ENCODE measurements at regions not wholly inside any gene's neighbourhood (a gene's known extent, or its start where the extent isn't known, plus 50 kb on each side); places are given as distances from the start of the nearest gene placed in this dataset.

GRCh38 chr18:38586327-38586726 is 1020.7 kb upstream of the CELF4 start:
- TF ChIP-seq CTCF (IDR thresholded peaks at IDR 0.05): no peak
- no peak for TF ChIP-seq POLR2A (IDR thresholded peaks at IDR 0.05)

Measured in testis (tissue), 2 donors.